HepG2 (cell line): ENCODE measurements at regions not wholly inside any gene's neighbourhood (a gene's known extent, or its start where the extent isn't known, plus 50 kb on each side); places are given as distances from the start of the nearest gene placed in this dataset.

Source experiments
- MAFF ChIP-seq: IDR thresholded peaks from 2 replicates; pipeline ENCODE4 v1.6.1; 2011; ENCODE audit warnings: low read depth, low read length, improper control_type of control experiment
- TF ChIP-seq, protein P1 (sequence below): sonication (generic); formaldehyde crosslinking; IDR thresholded peaks from 2 replicates; pipeline ENCODE4 v1.5.0; 2020; ENCODE audit warnings: missing genetic modification reagents, mild to moderate bottlenecking, borderline replicate concordance

GRCh38 chr9:126068534-126069230, 257.9 kb upstream of the MVB12B start:
- no peak for TF ChIP-seq MAFF
- TF ChIP-seq, protein P1, sequence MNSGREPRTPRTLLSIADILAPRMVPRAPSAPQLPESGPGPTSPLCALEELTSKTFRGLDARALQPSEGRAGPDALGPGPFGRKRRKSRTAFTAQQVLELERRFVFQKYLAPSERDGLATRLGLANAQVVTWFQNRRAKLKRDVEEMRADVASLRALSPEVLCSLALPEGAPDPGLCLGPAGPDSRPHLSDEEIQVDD (CRISPR knock-in tag): no peak
